ENCODE measurements at regions not wholly inside any gene's neighbourhood (a gene's known extent, or its start where the extent isn't known, plus 50 kb on each side); places are given as distances from the start of the nearest gene placed in this dataset.

DNA sequence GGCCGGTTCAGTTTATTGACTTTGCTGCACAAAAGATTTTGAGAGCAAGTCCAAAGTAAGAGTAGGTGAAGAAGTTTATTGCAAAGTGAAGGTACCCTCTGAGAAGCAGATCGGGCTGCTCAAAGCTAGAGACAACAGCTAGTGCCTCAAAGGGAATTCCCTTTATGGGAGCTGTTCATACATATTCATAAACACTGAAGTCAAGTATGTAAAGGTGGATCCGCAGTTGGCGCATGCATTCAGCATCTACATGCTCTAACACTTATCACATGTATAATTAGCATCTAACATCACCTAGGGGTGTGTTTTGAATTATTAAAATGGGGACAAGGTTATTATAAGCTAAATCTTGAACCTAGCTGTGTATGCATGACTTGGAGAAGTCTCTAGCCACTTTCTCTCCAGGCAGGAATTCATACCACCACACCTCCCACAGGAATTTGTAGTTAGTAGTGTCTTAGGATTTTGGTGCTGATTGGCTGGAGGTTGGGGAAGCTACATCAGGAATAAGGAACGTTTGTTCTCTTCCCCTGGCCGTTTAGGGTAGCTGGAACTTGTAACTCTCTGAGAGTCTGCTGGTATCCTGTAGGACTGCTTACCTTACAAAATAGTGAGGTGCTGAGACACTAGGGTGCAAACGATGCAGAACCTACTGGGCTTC, 1633.9 kb downstream of the GRIK2 start:
- ChIA-PET CTCF (no interaction called here), POLR2A (no interaction called here)
- Histone ChIP-seq H4K20me1 (replicated peaks; ENCODE audit: control insufficient read depth, extremely low read depth, insufficient read depth, low read length) (no peaks in the 10 kb centered on the region), H3K36me3 (ENCODE audit: control insufficient read depth in 2 of 2, extremely low read depth in 1 of 2, insufficient read depth in 2 of 2, low read length in 2 of 2) (no peaks in the 10 kb centered on the region), H2AFZ (ENCODE audit: low read depth, low read length) (no peak overlapping the region), H3K27me3 (ENCODE audit: control insufficient read depth in 2 of 2, insufficient read depth in 2 of 2, low read length in 2 of 2) (no peaks in the 10 kb centered on the region), H3K79me2 (ENCODE audit: control insufficient read depth, insufficient read depth, low read length) (no peaks in the 10 kb centered on the region), H3K4me3 (replicated peaks in 1 of 3; ENCODE audit: insufficient read depth in 1 of 3, low read depth in 1 of 3, low read length in 3 of 3) (no peak overlapping the region), H3K9me1 (replicated peaks; ENCODE audit: control insufficient read depth, extremely low read depth, insufficient read depth, low read length) (no peaks in the 10 kb centered on the region), H3K27ac (ENCODE audit: insufficient read depth, low read depth, low read length) (no peak overlapping the region), H3K4me2 (ENCODE audit: insufficient read depth, low read length) (no peak overlapping the region), H3K9ac (replicated peaks; ENCODE audit: extremely low read depth, insufficient read depth, low read length) (no peak overlapping the region), H3K4me1 (ENCODE audit: control insufficient read depth, extremely low read depth, insufficient read depth, low read length) (no peaks in the 10 kb centered on the region), H3K9me3 (replicated peaks; ENCODE audit: control insufficient read depth, insufficient read depth, low read length) (peaks cover 3% of the 10 kb centered on the region)
- TF ChIP-seq POLR2AphosphoS5 (IDR thresholded peaks at IDR 0.05; ENCODE audit: insufficient read depth, low read depth, low read length) = no peak
- TF ChIP-seq, protein P1, sequence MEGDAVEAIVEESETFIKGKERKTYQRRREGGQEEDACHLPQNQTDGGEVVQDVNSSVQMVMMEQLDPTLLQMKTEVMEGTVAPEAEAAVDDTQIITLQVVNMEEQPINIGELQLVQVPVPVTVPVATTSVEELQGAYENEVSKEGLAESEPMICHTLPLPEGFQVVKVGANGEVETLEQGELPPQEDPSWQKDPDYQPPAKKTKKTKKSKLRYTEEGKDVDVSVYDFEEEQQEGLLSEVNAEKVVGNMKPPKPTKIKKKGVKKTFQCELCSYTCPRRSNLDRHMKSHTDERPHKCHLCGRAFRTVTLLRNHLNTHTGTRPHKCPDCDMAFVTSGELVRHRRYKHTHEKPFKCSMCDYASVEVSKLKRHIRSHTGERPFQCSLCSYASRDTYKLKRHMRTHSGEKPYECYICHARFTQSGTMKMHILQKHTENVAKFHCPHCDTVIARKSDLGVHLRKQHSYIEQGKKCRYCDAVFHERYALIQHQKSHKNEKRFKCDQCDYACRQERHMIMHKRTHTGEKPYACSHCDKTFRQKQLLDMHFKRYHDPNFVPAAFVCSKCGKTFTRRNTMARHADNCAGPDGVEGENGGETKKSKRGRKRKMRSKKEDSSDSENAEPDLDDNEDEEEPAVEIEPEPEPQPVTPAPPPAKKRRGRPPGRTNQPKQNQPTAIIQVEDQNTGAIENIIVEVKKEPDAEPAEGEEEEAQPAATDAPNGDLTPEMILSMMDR (IDR thresholded peaks at IDR 0.05; ENCODE audit: extremely low read depth in 1 of 2, insufficient read depth in 1 of 2, low read depth in 1 of 2, low read length in 2 of 2) = no peak
- TF ChIP-seq POLR2A (IDR thresholded peaks at IDR 0.05; ENCODE audit: low read depth, low read length) = no peak
- TF ChIP-seq FOS (IDR thresholded peaks at IDR 0.05; ENCODE audit: borderline replicate concordance, insufficient read depth, low read length) = no peak
- no peak for TF ChIP-seq JUN (IDR thresholded peaks at IDR 0.05; ENCODE audit: borderline replicate concordance, insufficient read depth, insufficient read length, low read depth)
- dilution Hi-C loops (cut with MboI; ENCODE audit: extremely low pct_ligation_motif_present, low sequenced_read_pairs) = no loop called here
- no TSS peak for BruUV-seq (replicated peaks)
- DNase-seq (ENCODE audit: low read depth, low spot score) (no peak), FAIRE-seq (no peak)
- intact Hi-C loops (cut with micrococcal nuclease) = loop anchor here (10.0 kb wide), 1 partner anchor 677 kb away; no protein-coding TSS in a partner anchor

DNA sequence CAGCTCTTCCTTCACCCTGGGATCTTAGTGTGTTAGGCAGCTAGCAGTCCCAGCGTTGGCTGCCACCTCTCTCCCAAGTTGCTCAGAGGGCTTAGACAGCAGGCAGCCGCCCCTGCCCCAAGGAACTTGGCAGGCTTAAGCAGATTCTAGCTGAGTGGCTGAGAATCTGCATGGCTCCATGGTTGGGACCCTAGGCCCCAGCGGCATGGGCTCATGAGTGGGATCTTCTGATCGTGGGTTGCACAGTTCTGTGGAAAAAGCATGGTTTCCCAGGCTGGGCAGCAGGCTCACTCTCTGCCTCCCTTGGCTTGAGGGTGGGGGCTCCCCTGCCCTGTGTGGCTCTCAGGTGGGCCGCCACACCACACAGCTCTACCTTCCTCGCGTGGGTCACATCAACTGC, 1624.9 kb downstream of the GRIK2 start:
- FAIRE-seq (no peak), DNase-seq (ENCODE audit: low read depth, low spot score) (no peak)
- ChIA-PET CTCF (no interaction called here), POLR2A (no interaction called here)
- no peaks in the 10 kb centered on the region for H3K27me3 ChIP-seq (ENCODE audit: control insufficient read depth in 2 of 2, insufficient read depth in 2 of 2, low read length in 2 of 2)
- no peaks in the 10 kb centered on the region for H3K36me3 ChIP-seq (ENCODE audit: control insufficient read depth in 2 of 2, extremely low read depth in 1 of 2, insufficient read depth in 2 of 2, low read length in 2 of 2)
- intact Hi-C loops (cut with micrococcal nuclease) = no loop called here
- TF ChIP-seq MYC (IDR thresholded peaks at IDR 0.05; ENCODE audit: low read depth, low read length) (no peak), POLR2A (IDR thresholded peaks at IDR 0.05; ENCODE audit: low read depth, low read length) (no peak), FOS (IDR thresholded peaks at IDR 0.05; ENCODE audit: borderline replicate concordance, insufficient read depth, low read length) (no peak), EZH2 (IDR thresholded peaks at IDR 0.05; ENCODE audit: borderline replicate concordance, low read depth, low read length, severe bottlenecking) (no peak), POLR2AphosphoS5 (IDR thresholded peaks at IDR 0.05; ENCODE audit: insufficient read depth, low read depth, low read length) (no peak), GATA2 (IDR thresholded peaks at IDR 0.05; ENCODE audit: insufficient read depth, insufficient read length, low read depth, low read length) (no peak), JUN (IDR thresholded peaks at IDR 0.05; ENCODE audit: borderline replicate concordance, insufficient read depth, insufficient read length, low read depth) (no peak)
- TF ChIP-seq, protein P1 (IDR thresholded peaks at IDR 0.05; ENCODE audit: extremely low read depth in 1 of 2, insufficient read depth in 1 of 2, low read depth in 1 of 2, low read length in 2 of 2) = no peak
- TF ChIP-seq, protein P2, sequence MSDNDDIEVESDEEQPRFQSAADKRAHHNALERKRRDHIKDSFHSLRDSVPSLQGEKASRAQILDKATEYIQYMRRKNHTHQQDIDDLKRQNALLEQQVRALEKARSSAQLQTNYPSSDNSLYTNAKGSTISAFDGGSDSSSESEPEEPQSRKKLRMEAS (IDR thresholded peaks at IDR 0.05; ENCODE audit: insufficient read depth, insufficient read length) = no peak
- no peaks in the 10 kb centered on the region for H3K4me1 ChIP-seq (ENCODE audit: control insufficient read depth, extremely low read depth, insufficient read depth, low read length)
- H3K9me3 ChIP-seq (replicated peaks; ENCODE audit: control insufficient read depth, insufficient read depth, low read length) = no peaks in the 10 kb centered on the region
- H4K20me1 ChIP-seq (replicated peaks; ENCODE audit: control insufficient read depth, extremely low read depth, insufficient read depth, low read length) = no peaks in the 10 kb centered on the region
- no peak overlapping the region for H3K27ac ChIP-seq (ENCODE audit: insufficient read depth, low read depth, low read length)
- H3K4me2 ChIP-seq (ENCODE audit: insufficient read depth, low read length) = no peak overlapping the region
- H3K4me3 ChIP-seq (replicated peaks in 1 of 3; ENCODE audit: insufficient read depth in 1 of 3, low read depth in 1 of 3, low read length in 3 of 3) = no peak overlapping the region
- H3K79me2 ChIP-seq (ENCODE audit: control insufficient read depth, insufficient read depth, low read length) = no peaks in the 10 kb centered on the region
- no TSS peak for BruUV-seq (replicated peaks)
- H2AFZ ChIP-seq (ENCODE audit: low read depth, low read length) = no peak overlapping the region
- dilution Hi-C loops (cut with MboI; ENCODE audit: extremely low pct_ligation_motif_present, low sequenced_read_pairs) = no loop called here
- no peak overlapping the region for H3K9ac ChIP-seq (replicated peaks; ENCODE audit: extremely low read depth, insufficient read depth, low read length)
- H3K9me1 ChIP-seq (replicated peaks; ENCODE audit: control insufficient read depth, extremely low read depth, insufficient read depth, low read length) = no peaks in the 10 kb centered on the region

Data from endothelial cell of umbilical vein (primary cell).